Fibroblast of the aortic adventitia (primary cell): ENCODE measurements at regions not wholly inside any gene's neighbourhood (a gene's known extent, or its start where the extent isn't known, plus 50 kb on each side); places are given as distances from the start of the nearest gene placed in this dataset.

Source experiments
- DNase-seq: peaks from one replicate; pipeline ENCODE4 v3.0.0-alpha.2; 2010; ENCODE audit warnings: low read depth
- H3K4me3 ChIP-seq: 2 replicates; pipeline ENCODE4 v1.5.1; 2011; ENCODE audit warnings: low read depth, mild to moderate bottlenecking, control low read depth, low read length, moderate library complexity
- TF ChIP-seq, protein P1 (sequence below): IDR thresholded peaks from 2 replicates; pipeline ENCODE4 v1.5.1; 2011; ENCODE audit warnings: mild to moderate bottlenecking, low read length, control low read depth, inconsistent platforms; ENCODE audit not compliant: insufficient read depth

DNA sequence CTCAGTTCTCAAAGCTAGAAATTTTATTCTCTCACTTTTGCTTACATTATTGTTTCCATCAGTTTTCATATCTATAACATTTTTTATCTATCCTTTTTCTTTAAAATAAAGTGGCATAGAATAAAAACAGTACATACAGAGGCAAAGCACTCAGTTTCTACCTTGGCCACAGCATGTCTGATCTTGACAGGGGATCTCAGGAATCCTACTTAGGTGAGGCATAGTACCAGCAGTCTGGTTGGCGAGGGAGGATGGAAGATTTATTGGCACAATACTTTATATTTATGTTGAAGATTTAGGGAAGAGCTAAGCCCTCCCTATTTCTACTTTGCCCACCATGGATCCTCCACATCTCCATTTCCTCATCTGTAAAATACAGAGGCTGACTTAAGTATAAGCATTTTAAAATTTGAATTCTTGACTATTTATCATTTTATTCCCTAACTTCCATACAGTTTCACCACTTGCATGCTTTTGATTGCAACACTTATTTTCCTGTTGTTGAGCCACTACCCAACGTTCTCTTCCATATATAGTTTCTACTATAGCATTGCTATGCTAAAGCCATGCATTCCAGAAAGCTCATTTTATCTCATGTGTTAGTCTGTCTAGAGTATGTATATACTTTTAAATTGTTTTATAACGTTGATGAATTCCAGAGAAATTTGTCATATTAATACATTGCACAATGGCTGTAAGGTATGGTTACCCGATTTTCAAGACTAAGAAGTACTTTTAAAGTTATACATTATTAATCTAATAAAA, 506.7 kb downstream of the KCTD12 start:
- H3K4me3 ChIP-seq: no peak overlapping the region
- TF ChIP-seq, protein P1, sequence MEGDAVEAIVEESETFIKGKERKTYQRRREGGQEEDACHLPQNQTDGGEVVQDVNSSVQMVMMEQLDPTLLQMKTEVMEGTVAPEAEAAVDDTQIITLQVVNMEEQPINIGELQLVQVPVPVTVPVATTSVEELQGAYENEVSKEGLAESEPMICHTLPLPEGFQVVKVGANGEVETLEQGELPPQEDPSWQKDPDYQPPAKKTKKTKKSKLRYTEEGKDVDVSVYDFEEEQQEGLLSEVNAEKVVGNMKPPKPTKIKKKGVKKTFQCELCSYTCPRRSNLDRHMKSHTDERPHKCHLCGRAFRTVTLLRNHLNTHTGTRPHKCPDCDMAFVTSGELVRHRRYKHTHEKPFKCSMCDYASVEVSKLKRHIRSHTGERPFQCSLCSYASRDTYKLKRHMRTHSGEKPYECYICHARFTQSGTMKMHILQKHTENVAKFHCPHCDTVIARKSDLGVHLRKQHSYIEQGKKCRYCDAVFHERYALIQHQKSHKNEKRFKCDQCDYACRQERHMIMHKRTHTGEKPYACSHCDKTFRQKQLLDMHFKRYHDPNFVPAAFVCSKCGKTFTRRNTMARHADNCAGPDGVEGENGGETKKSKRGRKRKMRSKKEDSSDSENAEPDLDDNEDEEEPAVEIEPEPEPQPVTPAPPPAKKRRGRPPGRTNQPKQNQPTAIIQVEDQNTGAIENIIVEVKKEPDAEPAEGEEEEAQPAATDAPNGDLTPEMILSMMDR: no peak
- no peak for DNase-seq

DNA sequence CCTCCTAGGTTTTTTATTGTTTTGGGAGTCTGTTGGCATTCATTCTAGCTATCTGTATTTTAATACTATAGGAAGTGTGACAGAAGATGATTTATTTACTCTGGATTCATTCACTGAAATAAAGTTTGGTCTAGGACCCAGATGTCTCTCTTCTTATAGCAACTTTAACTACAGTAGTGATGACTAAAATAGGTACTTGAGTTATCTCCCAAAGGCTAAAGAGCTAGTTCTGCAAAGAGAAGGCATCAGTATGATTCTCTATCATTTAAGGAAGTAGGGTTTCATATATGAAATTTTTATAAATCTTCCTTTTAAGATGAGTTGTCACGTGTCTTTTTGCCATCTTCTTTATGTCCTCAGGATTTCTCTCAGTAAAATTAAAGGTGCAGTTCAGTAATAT, 507.4 kb downstream of the KCTD12 start:
- no peak overlapping the region for H3K4me3 ChIP-seq
- no peak for DNase-seq
- TF ChIP-seq, protein P1: no peak

DNA sequence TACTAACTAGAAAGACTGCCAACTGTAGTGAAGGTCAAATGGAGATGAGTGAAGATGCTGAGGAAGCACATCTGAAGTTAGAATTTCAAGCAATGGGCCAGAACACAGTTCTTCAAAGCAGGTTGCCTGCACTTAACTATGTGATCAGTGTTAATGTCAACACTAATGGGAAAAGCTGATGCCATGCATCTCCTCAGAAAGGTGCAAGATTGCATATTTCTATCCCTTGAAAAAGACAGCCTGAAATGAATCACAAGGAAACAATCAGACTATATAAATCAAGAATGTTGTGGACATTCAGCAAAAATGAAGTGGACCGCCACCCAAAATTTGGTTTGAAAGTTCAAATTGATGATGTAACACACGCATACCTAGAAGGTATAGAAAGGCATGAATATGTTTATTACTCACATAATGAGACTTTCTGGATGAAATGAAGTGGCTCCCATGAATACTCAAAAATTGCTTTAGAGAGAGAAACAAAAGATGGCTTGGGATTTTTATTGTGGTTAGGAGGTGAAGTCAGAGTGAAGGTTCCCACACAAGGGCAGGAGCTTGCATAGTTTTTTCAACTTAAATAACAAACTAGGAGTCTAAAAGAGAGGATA, 522.4 kb downstream of the KCTD12 start:
- TF ChIP-seq, protein P1: no peak
- no peak for DNase-seq

DNA sequence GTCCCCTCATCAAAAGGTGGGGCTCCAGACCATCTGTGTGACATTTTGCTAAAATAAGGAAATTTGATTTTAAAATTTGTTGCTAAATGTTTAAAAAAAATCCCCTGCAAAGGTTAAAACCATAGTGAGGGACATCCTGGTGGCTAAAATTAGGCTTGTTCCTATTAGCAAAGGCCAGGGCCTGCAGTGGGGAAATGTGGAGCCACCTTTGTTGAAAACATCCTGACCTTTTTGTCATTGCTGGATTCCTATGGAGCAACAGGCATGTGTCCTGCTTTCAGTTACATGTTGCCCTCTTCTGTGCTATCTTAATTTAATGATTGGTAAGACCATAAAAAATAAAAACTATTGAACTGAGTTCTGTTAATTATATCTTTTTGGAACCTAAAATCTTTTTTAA, 524.3 kb downstream of the KCTD12 start:
- TF ChIP-seq, protein P1: no peak
- H3K4me3 ChIP-seq: no peak overlapping the region
- no peak for DNase-seq

More for the DNA sequence above, 522.4 kb downstream of the KCTD12 start:
- H3K4me3 ChIP-seq: no peak overlapping the region

DNA sequence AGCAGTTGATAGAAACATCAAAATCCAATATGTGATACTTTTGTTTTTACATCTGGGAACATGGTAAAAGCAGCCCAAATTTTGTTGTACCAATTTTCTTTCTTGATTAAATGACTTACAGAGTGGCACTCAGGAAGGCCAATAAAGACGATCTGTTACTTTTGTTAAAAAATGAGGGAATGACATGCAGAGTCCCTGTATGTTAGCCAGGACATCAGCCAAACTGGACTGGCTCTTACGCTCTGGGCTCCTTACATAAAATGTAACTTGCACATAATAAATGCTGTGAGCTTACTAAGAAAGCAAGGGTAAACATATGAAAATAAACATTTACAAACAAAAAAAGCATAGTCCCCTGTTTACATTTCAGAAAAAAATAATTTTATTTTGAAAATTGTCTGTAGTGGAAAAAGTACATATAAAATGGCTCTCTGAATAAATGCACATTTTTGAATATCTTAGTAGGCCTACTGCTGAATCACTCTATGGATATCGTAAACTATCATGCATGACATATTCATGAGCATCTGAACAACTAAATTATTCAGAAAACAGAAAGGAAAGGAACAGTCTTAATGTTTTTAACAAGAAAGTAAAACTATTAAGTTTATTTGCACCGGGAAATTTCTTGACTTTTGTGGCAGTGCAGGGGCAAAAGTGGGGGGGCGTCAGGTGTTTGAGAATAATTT, 534.5 kb downstream of the KCTD12 start:
- DNase-seq: no peak
- no peak overlapping the region for H3K4me3 ChIP-seq
- TF ChIP-seq, protein P1: no peak

DNA sequence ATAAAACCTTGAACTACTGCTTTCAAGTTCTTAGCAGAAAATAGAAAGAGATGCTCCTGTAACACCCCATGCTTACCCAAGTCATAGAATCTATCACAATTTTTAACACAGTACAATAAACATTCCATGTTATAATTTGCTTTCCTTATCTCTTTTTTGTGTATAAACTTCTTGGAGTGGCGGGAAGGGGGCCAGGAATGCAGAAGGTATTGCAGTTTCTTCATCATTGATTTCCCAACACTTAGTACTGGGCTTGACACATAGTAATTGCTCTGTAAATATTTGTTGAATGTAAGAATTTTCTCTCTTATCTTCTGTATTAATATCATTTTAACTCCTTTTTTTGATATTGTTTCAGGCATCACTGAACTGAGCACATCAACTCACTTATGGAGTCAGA, 535.8 kb downstream of the KCTD12 start:
- DNase-seq: peak; percentile 74
- no peak overlapping the region for H3K4me3 ChIP-seq
- TF ChIP-seq, protein P1: no peak
